NCI-H748 (cell line): ENCODE measurements at regions not wholly inside any gene's neighbourhood (a gene's known extent, or its start where the extent isn't known, plus 50 kb on each side); places are given as distances from the start of the nearest gene placed in this dataset.
"Not testable (repeated sequence)": the region's sequence is repeated elsewhere in the genome, so short reads cannot be mapped to it uniquely, and the experiment has no call there.

ENCODE experiments used
- DNase-seq: peaks from one replicate; lab custom pipeline; 2025; ENCODE audit not compliant: unreplicated experiment; lab: John Stamatoyannopoulos, UW

GRCh38 chr1:82057011-82057410, 256.3 kb downstream of the ADGRL2 start:
- DNase-seq, result no peak

GRCh38 chr1:82055375-82055774, 254.6 kb downstream of the ADGRL2 start:
- DNase-seq, result not testable (repeated sequence)

- no peak for DNase-seq
These were observed 251.8 kb downstream of the ADGRL2 start for GRCh38 chr1:82052563-82052962.

- DNase-seq, result peak; percentile 23
These were observed 247.9 kb downstream of the ADGRL2 start for GRCh38 chr1:82048596-82048995.

GRCh38 chr1:82045221-82045620, 244.5 kb downstream of the ADGRL2 start:
- no peak for DNase-seq

- no peak for DNase-seq
These were observed 243.8 kb downstream of the ADGRL2 start for GRCh38 chr1:82044536-82044935.

- no peak for DNase-seq
These were observed 243.4 kb downstream of the ADGRL2 start for GRCh38 chr1:82044111-82044510.

GRCh38 chr1:82042306-82043060, 241.7 kb downstream of the ADGRL2 start:
- DNase-seq, result no peak
